Iris pigment epithelial cell (primary cell): ENCODE measurements at regions not wholly inside any gene's neighbourhood (a gene's known extent, or its start where the extent isn't known, plus 50 kb on each side); places are given as distances from the start of the nearest gene placed in this dataset.

Experiments used
- DNase-seq: peaks from one replicate; pipeline ENCODE4 v3.0.0-alpha.2; 2011; ENCODE audit warnings: low read depth

GRCh38 chr4:35217331-35217730 lies 1027.0 kb downstream of the ARAP2 start:
- DNase-seq = no peak

GRCh38 chr4:35228313-35228712 lies 1016.0 kb downstream of the ARAP2 start:
- DNase-seq = no peak

GRCh38 chr4:35229021-35229420 lies 1015.3 kb downstream of the ARAP2 start:
- DNase-seq = no peak

GRCh38 chr4:35237924-35238323 lies 1006.4 kb downstream of the ARAP2 start:
- DNase-seq = no peak

GRCh38 chr4:35238793-35239192 lies 1005.5 kb downstream of the ARAP2 start:
- no peak for DNase-seq

- no peak for DNase-seq
Observed at GRCh38 chr4:35246493-35246892, 997.8 kb downstream of the ARAP2 start.

- DNase-seq = no peak
Observed at GRCh38 chr4:35247047-35247446, 997.3 kb downstream of the ARAP2 start.

- DNase-seq = no peak
Observed at GRCh38 chr4:35250331-35250730, 994.0 kb downstream of the ARAP2 start.

- DNase-seq = peak; percentile 24
Observed at GRCh38 chr4:35250761-35251160, 993.6 kb downstream of the ARAP2 start.

- no peak for DNase-seq
Observed at GRCh38 chr4:35252071-35252470, 992.2 kb downstream of the ARAP2 start.

GRCh38 chr4:35252866-35253265 lies 991.4 kb downstream of the ARAP2 start:
- DNase-seq = no peak

- no peak for DNase-seq
Observed at GRCh38 chr4:35253331-35253730, 991.0 kb downstream of the ARAP2 start.

- DNase-seq = no peak
Observed at GRCh38 chr4:35286434-35286833, 957.9 kb downstream of the ARAP2 start.

- no peak for DNase-seq
Observed at GRCh38 chr4:35300996-35301774, 943.1 kb downstream of the ARAP2 start.

- no peak for DNase-seq
Observed at GRCh38 chr4:35315419-35315818, 928.9 kb downstream of the ARAP2 start.

- DNase-seq = no peak
Observed at GRCh38 chr4:35325908-35326453, 918.3 kb downstream of the ARAP2 start.

- no peak for DNase-seq
Observed at GRCh38 chr4:35342833-35343232, 901.5 kb downstream of the ARAP2 start.

- no peak for DNase-seq
Observed at GRCh38 chr4:35347276-35347675, 897.0 kb downstream of the ARAP2 start.

GRCh38 chr4:35358001-35358584 lies 886.2 kb downstream of the ARAP2 start:
- DNase-seq = no peak

- no peak for DNase-seq
Observed at GRCh38 chr4:35364321-35364870, 879.9 kb downstream of the ARAP2 start.

GRCh38 chr4:35365186-35365585 lies 879.1 kb downstream of the ARAP2 start:
- DNase-seq = no peak

GRCh38 chr4:35399912-35400311 lies 844.4 kb downstream of the ARAP2 start:
- DNase-seq = no peak

- DNase-seq = no peak
Observed at GRCh38 chr4:35423104-35423503, 821.2 kb downstream of the ARAP2 start.
